OCI-LY7 (cell line): ENCODE measurements at regions not wholly inside any gene's neighbourhood (a gene's known extent, or its start where the extent isn't known, plus 50 kb on each side); places are given as distances from the start of the nearest gene placed in this dataset.

ENCODE experiments used
- BruUV-seq: library from RNA; stranded (reverse); fragments of 400-500 nt; replicated peaks from 2 replicates; lab custom pipeline; 2021; lab: Mats Ljungman, UMichigan
- CTCF ChIA-PET: fragments of 300-600 bp; sonication (Branson Sonifier 250); formaldehyde crosslinking; loops from one replicate; lab custom pipeline; 2022; ENCODE audit warnings: antibody characterized with exemption; ENCODE audit not compliant: unreplicated experiment; lab: Charles Lee
- POLR2A ChIA-PET: fragments of 300-600 bp; sonication (Branson Sonifier 250); formaldehyde crosslinking; loops from one replicate; lab custom pipeline; 2022; ENCODE audit warnings: antibody characterized with exemption; lab: Charles Lee
- DNase-seq: peaks from one replicate; pipeline ENCODE4 v3.0.0-alpha.2; 2015; ENCODE audit warnings: low spot score
- H2AFZ ChIP-seq: fragments of 200-600 bp; sonication (generic), shearing (Covaris generic); 2 replicates; pipeline ENCODE4 v1.6.1; 2014; ENCODE audit warnings: mild to moderate bottlenecking, antibody characterized with exemption, low read length, moderate library complexity
- H3K27ac ChIP-seq: fragments of 200-600 bp; sonication (generic); 2 replicates; pipeline ENCODE4 v1.5.1; 2014; ENCODE audit warnings: mixed run types, low read depth, mild to moderate bottlenecking, moderate library complexity, low read length, inconsistent platforms; ENCODE audit not compliant: poor library complexity, severe bottlenecking
- H3K36me3 ChIP-seq: fragments of 200-600 bp; sonication (generic); 2 replicates; pipeline ENCODE4 v1.6.1; 2014; ENCODE audit warnings: mild to moderate bottlenecking, antibody characterized with exemption, low read length, moderate library complexity, mixed read lengths; ENCODE audit not compliant: insufficient read depth
- H3K4me1 ChIP-seq: fragments of 200-600 bp; sonication (generic); 2 replicates; pipeline ENCODE4 v1.5.1; 2014; ENCODE audit warnings: mild to moderate bottlenecking, low read length; ENCODE audit not compliant: insufficient read depth, poor library complexity, severe bottlenecking
- H3K4me2 ChIP-seq: fragments of 200-600 bp; sonication (generic); 2 replicates; pipeline ENCODE4 v1.6.1; 2014; ENCODE audit warnings: mild to moderate bottlenecking, low read length
- H3K4me3 ChIP-seq: fragments of 200-600 bp; sonication (generic); 2 replicates; pipeline ENCODE4 v1.5.1; 2014; ENCODE audit warnings: mild to moderate bottlenecking, low read depth, low read length; ENCODE audit not compliant: poor library complexity, severe bottlenecking
- H3K79me2 ChIP-seq: fragments of 200-600 bp; sonication (generic); 2 replicates; pipeline ENCODE4 v1.6.1; 2016; ENCODE audit warnings: low read depth, mild to moderate bottlenecking, low read length, moderate library complexity, mixed read lengths; ENCODE audit not compliant: insufficient read depth
- H3K9me2 ChIP-seq: fragments of 200-600 bp; sonication (generic); 2 replicates; pipeline ENCODE4 v1.6.1; 2016; ENCODE audit warnings: mild to moderate bottlenecking, low read length, mixed read lengths; ENCODE audit not compliant: insufficient read depth
- H3K9me3 ChIP-seq: fragments of 200-600 bp; sonication (generic); 2 replicates; pipeline ENCODE4 v1.6.1; 2014; ENCODE audit warnings: mild to moderate bottlenecking, mixed run types, low read length, mixed read lengths
- H4K20me1 ChIP-seq: fragments of 200-600 bp; sonication (generic); 2 replicates; pipeline ENCODE4 v1.6.1; 2014; ENCODE audit warnings: mild to moderate bottlenecking, antibody characterized with exemption, low read length, moderate library complexity, mixed read lengths; ENCODE audit not compliant: insufficient read depth
- CTCF ChIP-seq: fragments of 200-600 bp; sonication (generic); conservative IDR thresholded peaks from 2 replicates; pipeline ENCODE4 v1.5.1; 2014; ENCODE audit warnings: mild to moderate bottlenecking, antibody characterized with exemption, low read length, moderate library complexity, mixed read lengths
- EZH2phosphoT487 ChIP-seq: fragments of 200-600 bp; sonication (generic); IDR thresholded peaks from 2 replicates; pipeline ENCODE4 v1.6.1; 2018; ENCODE audit warnings: low read depth, borderline replicate concordance, mild to moderate bottlenecking, mixed run types, antibody characterized with exemption, low read length, moderate library complexity, mixed read lengths
- intact Hi-C: fragments of 100-400 bp; cut with micrococcal nuclease; formaldehyde crosslinking; loops from one replicate; pipeline ENCODE4 v1.10.0; 2022; ENCODE audit not compliant: unreplicated experiment

GRCh38 chr18:8536231-8536630 lies 73.0 kb upstream of the RAB12 start:
- CTCF ChIA-PET: no interaction called here
- Histone ChIP-seq H3K4me2 (no peak overlapping the region), H3K4me3 (no peak overlapping the region), H3K27ac (no peak overlapping the region), H3K9me3 (no peaks in the 10 kb centered on the region), H3K4me1 (no peaks in the 10 kb centered on the region), H3K9me2 (no peaks in the 10 kb centered on the region), H4K20me1 (no peaks in the 10 kb centered on the region), H3K79me2 (no peaks in the 10 kb centered on the region), H3K36me3 (no peaks in the 10 kb centered on the region), H2AFZ (no peak overlapping the region)
- intact Hi-C loops: no loop called here
- POLR2A ChIA-PET: no interaction called here
- DNase-seq: no peak
- BruUV-seq: no TSS peak
- no peak for TF ChIP-seq EZH2phosphoT487
- no peak for TF ChIP-seq CTCF

GRCh38 chr18:8536922-8537321 lies 72.3 kb upstream of the RAB12 start:
- TF ChIP-seq CTCF (no peak), EZH2phosphoT487 (no peak)
- Histone ChIP-seq H3K4me3 (no peak overlapping the region), H3K4me1 (no peaks in the 10 kb centered on the region), H3K79me2 (no peaks in the 10 kb centered on the region), H3K4me2 (no peak overlapping the region), H3K9me2 (no peaks in the 10 kb centered on the region), H4K20me1 (no peaks in the 10 kb centered on the region), H3K36me3 (no peaks in the 10 kb centered on the region), H3K27ac (no peak overlapping the region), H2AFZ (no peak overlapping the region), H3K9me3 (no peaks in the 10 kb centered on the region)
- BruUV-seq: no TSS peak
- intact Hi-C loops: no loop called here
- POLR2A ChIA-PET: no interaction called here
- no peak for DNase-seq
- CTCF ChIA-PET: no interaction called here

- no peak for DNase-seq
- intact Hi-C loops: no loop called here
- Histone ChIP-seq H2AFZ (no peak overlapping the region), H3K9me3 (no peaks in the 10 kb centered on the region), H3K79me2 (no peaks in the 10 kb centered on the region), H3K4me1 (no peaks in the 10 kb centered on the region), H3K36me3 (no peaks in the 10 kb centered on the region), H3K27ac (no peak overlapping the region), H3K9me2 (no peaks in the 10 kb centered on the region), H3K4me2 (no peak overlapping the region), H4K20me1 (no peaks in the 10 kb centered on the region), H3K4me3 (no peak overlapping the region)
- CTCF ChIA-PET: no interaction called here
- BruUV-seq: no TSS peak
- POLR2A ChIA-PET: no interaction called here
- no peak for TF ChIP-seq EZH2phosphoT487
- TF ChIP-seq CTCF: no peak
These were observed 71.8 kb upstream of the RAB12 start for GRCh38 chr18:8537400-8537799.
